HG03135 (cell line): ENCODE measurements at regions not wholly inside any gene's neighbourhood (a gene's known extent, or its start where the extent isn't known, plus 50 kb on each side); places are given as distances from the start of the nearest gene placed in this dataset.
A peak's percentile ranks its signal among the peaks of the same experiment; 100 is the strongest.

ENCODE experiments used
- ATAC-seq: cut with Tn5 transposase; IDR thresholded peaks from one replicate; pipeline ENCODE4 v1.9.1; 2021; ENCODE audit warnings: mild to moderate bottlenecking, moderate library complexity; ENCODE audit not compliant: unreplicated experiment

- ATAC-seq, result no peak
Measured at GRCh38 chrX:96430756-96431455, 253.7 kb upstream of the DIAPH2 start.

GRCh38 chrX:96432647-96433046 lies 252.0 kb upstream of the DIAPH2 start:
- ATAC-seq, result no peak

GRCh38 chrX:96433409-96434077 lies 251.1 kb upstream of the DIAPH2 start:
- no peak for ATAC-seq

- no peak for ATAC-seq
Measured at GRCh38 chrX:96435378-96436035, 249.1 kb upstream of the DIAPH2 start.

- no peak for ATAC-seq
Measured at GRCh38 chrX:96436105-96436504, 248.5 kb upstream of the DIAPH2 start.

GRCh38 chrX:96438803-96439202 lies 245.8 kb upstream of the DIAPH2 start:
- no peak for ATAC-seq

GRCh38 chrX:96440941-96441340 lies 243.7 kb upstream of the DIAPH2 start:
- ATAC-seq, result no peak

GRCh38 chrX:96445531-96446065 lies 239.0 kb upstream of the DIAPH2 start:
- ATAC-seq, result no peak

GRCh38 chrX:96446524-96446923 lies 238.1 kb upstream of the DIAPH2 start:
- ATAC-seq, result no peak

- no peak for ATAC-seq
Measured at GRCh38 chrX:96447161-96447560, 237.5 kb upstream of the DIAPH2 start.

GRCh38 chrX:96449191-96449590 lies 235.5 kb upstream of the DIAPH2 start:
- ATAC-seq, result no peak

- no peak for ATAC-seq
Measured at GRCh38 chrX:96449896-96450295, 234.7 kb upstream of the DIAPH2 start.

- peak; percentile 73 for ATAC-seq
Measured at GRCh38 chrX:96453139-96453538, 231.5 kb upstream of the DIAPH2 start.

- no peak for ATAC-seq
Measured at GRCh38 chrX:96455078-96455477, 229.6 kb upstream of the DIAPH2 start.

- ATAC-seq, result no peak
Measured at GRCh38 chrX:96464880-96465558, 219.6 kb upstream of the DIAPH2 start.

GRCh38 chrX:96474029-96474740 lies 210.5 kb upstream of the DIAPH2 start:
- no peak for ATAC-seq

GRCh38 chrX:96474741-96475125 lies 209.9 kb upstream of the DIAPH2 start:
- ATAC-seq, result no peak

GRCh38 chrX:96480081-96480480 lies 204.6 kb upstream of the DIAPH2 start:
- no peak for ATAC-seq

- no peak for ATAC-seq
Measured at GRCh38 chrX:96481831-96482230, 202.8 kb upstream of the DIAPH2 start.

- no peak for ATAC-seq
Measured at GRCh38 chrX:96483647-96484160, 200.9 kb upstream of the DIAPH2 start.
